RCC 7860 (cell line): ENCODE measurements at regions not wholly inside any gene's neighbourhood (a gene's known extent, or its start where the extent isn't known, plus 50 kb on each side); places are given as distances from the start of the nearest gene placed in this dataset.
A peak's percentile ranks its signal among the peaks of the same experiment; 100 is the strongest.

Experiments used
- DNase-seq: peaks from one replicate; pipeline ENCODE4 v3.0.0-alpha.2; 2015; ENCODE audit warnings: low spot score
- FAIRE-seq: peaks from 2 replicates; lab custom pipeline; 2012; peaks lifted over from hg19 to GRCh38; lab: Jason Lieb, UNC

- FAIRE-seq (no peak), DNase-seq (no peak)
Measured at GRCh38 chr2:145059914-145060313, 540.0 kb upstream of the ZEB2 start.

GRCh38 chr2:145059343-145059742 lies 539.4 kb upstream of the ZEB2 start:
- DNase-seq = no peak
- no peak for FAIRE-seq

GRCh38 chr2:145058457-145058856 lies 538.5 kb upstream of the ZEB2 start:
- FAIRE-seq = no peak
- DNase-seq = no peak

- DNase-seq = no peak
- FAIRE-seq = no peak
Measured at GRCh38 chr2:145055651-145056050, 535.7 kb upstream of the ZEB2 start.

GRCh38 chr2:145050134-145050533 lies 530.2 kb upstream of the ZEB2 start:
- DNase-seq (no peak), FAIRE-seq (no peak)

- no peak for DNase-seq
- FAIRE-seq = no peak
Measured at GRCh38 chr2:145049475-145049874, 529.6 kb upstream of the ZEB2 start.

GRCh38 chr2:145047554-145047953 lies 527.6 kb upstream of the ZEB2 start:
- FAIRE-seq (no peak), DNase-seq (no peak)

- no peak for FAIRE-seq
- DNase-seq = no peak
Measured at GRCh38 chr2:145044491-145044890, 524.6 kb upstream of the ZEB2 start.

- DNase-seq (no peak), FAIRE-seq (no peak)
Measured at GRCh38 chr2:145043399-145043834, 523.5 kb upstream of the ZEB2 start.

GRCh38 chr2:145041706-145042105 lies 521.8 kb upstream of the ZEB2 start:
- FAIRE-seq = no peak
- no peak for DNase-seq

GRCh38 chr2:145040433-145040832 lies 520.5 kb upstream of the ZEB2 start:
- no peak for FAIRE-seq
- no peak for DNase-seq

GRCh38 chr2:145038041-145038525 lies 518.2 kb upstream of the ZEB2 start:
- FAIRE-seq (no peak), DNase-seq (no peak)

GRCh38 chr2:145036421-145037011 lies 516.6 kb upstream of the ZEB2 start:
- no peak for FAIRE-seq
- DNase-seq = no peak

- DNase-seq (no peak), FAIRE-seq (no peak)
Measured at GRCh38 chr2:145034511-145034910, 514.6 kb upstream of the ZEB2 start.

GRCh38 chr2:145033438-145033837 lies 513.5 kb upstream of the ZEB2 start:
- FAIRE-seq = no peak
- no peak for DNase-seq

GRCh38 chr2:145032791-145033190 lies 512.9 kb upstream of the ZEB2 start:
- no peak for FAIRE-seq
- no peak for DNase-seq

- DNase-seq (no peak), FAIRE-seq (no peak)
Measured at GRCh38 chr2:145029873-145030272, 510.0 kb upstream of the ZEB2 start.

- FAIRE-seq = peak; percentile 7
- no peak for DNase-seq
Measured at GRCh38 chr2:145029081-145029480, 509.2 kb upstream of the ZEB2 start.

GRCh38 chr2:145028101-145028920 lies 508.4 kb upstream of the ZEB2 start:
- DNase-seq (no peak), FAIRE-seq (no peak)

- FAIRE-seq (no peak), DNase-seq (no peak)
Measured at GRCh38 chr2:145026456-145027455, 506.8 kb upstream of the ZEB2 start.

GRCh38 chr2:145025382-145025781 lies 505.5 kb upstream of the ZEB2 start:
- no peak for FAIRE-seq
- DNase-seq = no peak
